ENCODE measurements at regions not wholly inside any gene's neighbourhood (a gene's known extent, or its start where the extent isn't known, plus 50 kb on each side); places are given as distances from the start of the nearest gene placed in this dataset.

GRCh38 chr1:229989591-229990248 is 77.3 kb upstream of the GALNT2 start:
- Histone ChIP-seq H3K9me3 (ENCODE audit: insufficient read depth, low read length) (no peaks in the 10 kb centered on the region), H3K36me3 (replicated peaks; ENCODE audit: low read depth, low read length) (no peaks in the 10 kb centered on the region), H3K27me3 (ENCODE audit: low read depth, low read length) (peaks cover 80% of the 10 kb centered on the region), H3K4me1 (ENCODE audit: low read length) (peaks cover 22% of the 10 kb centered on the region), H3K9ac (ENCODE audit: low read length) (no peak overlapping the region), H3K79me2 (ENCODE audit: low read length) (no peaks in the 10 kb centered on the region), H3K4me3 (ENCODE audit: low read length) (no peak overlapping the region), H3K27ac (ENCODE audit: low read length) (no peak overlapping the region), H4K20me1 (ENCODE audit: insufficient read depth, low read length) (peaks cover 19% of the 10 kb centered on the region), H3K4me2 (ENCODE audit: low read length) (no peak overlapping the region; the same call in 1 of the 2 replicates), H2AFZ (ENCODE audit: low read depth, low read length) (no peak overlapping the region)
- no peak for TF ChIP-seq CTCF (IDR thresholded peaks at IDR 0.05; ENCODE audit: low read depth, low read length)
- TF ChIP-seq EZH2phosphoT487 (IDR thresholded peaks at IDR 0.05; ENCODE audit: low read depth) = no peak

- no peaks in the 10 kb centered on the region for H3K79me2 ChIP-seq (ENCODE audit: low read length)
- H3K36me3 ChIP-seq (replicated peaks; ENCODE audit: low read depth, low read length) = no peaks in the 10 kb centered on the region
- peaks cover 19% of the 10 kb centered on the region for H4K20me1 ChIP-seq (ENCODE audit: insufficient read depth, low read length)
- peaks cover 22% of the 10 kb centered on the region for H3K4me1 ChIP-seq (ENCODE audit: low read length)
- H3K27ac ChIP-seq (ENCODE audit: low read length) = no peak overlapping the region
- no peaks in the 10 kb centered on the region for H3K9me3 ChIP-seq (ENCODE audit: insufficient read depth, low read length)
- no peak overlapping the region for H3K4me2 ChIP-seq (ENCODE audit: low read length)
- no peak overlapping the region for H3K4me3 ChIP-seq (ENCODE audit: low read length)
- H3K9ac ChIP-seq (ENCODE audit: low read length) = no peak overlapping the region
- no peak for TF ChIP-seq CTCF (IDR thresholded peaks at IDR 0.05; ENCODE audit: low read depth, low read length)
- no peak for TF ChIP-seq EZH2phosphoT487 (IDR thresholded peaks at IDR 0.05; ENCODE audit: low read depth)
- H3K27me3 ChIP-seq (ENCODE audit: low read depth, low read length) = peaks cover 79% of the 10 kb centered on the region
- no peak overlapping the region for H2AFZ ChIP-seq (ENCODE audit: low read depth, low read length)
Observed at GRCh38 chr1:229990326-229990725, 76.7 kb upstream of the GALNT2 start.

GRCh38 chr1:229991104-229991513 is 75.9 kb upstream of the GALNT2 start:
- no peak overlapping the region for H3K4me3 ChIP-seq (ENCODE audit: low read length)
- H3K27me3 ChIP-seq (ENCODE audit: low read depth, low read length) = peaks cover 77% of the 10 kb centered on the region
- no peaks in the 10 kb centered on the region for H3K36me3 ChIP-seq (replicated peaks; ENCODE audit: low read depth, low read length)
- no peaks in the 10 kb centered on the region for H3K9me3 ChIP-seq (ENCODE audit: insufficient read depth, low read length)
- no peak overlapping the region for H3K9ac ChIP-seq (ENCODE audit: low read length)
- no peak overlapping the region for H3K4me2 ChIP-seq (ENCODE audit: low read length)
- H3K27ac ChIP-seq (ENCODE audit: low read length) = no peak overlapping the region
- no peak for TF ChIP-seq CTCF (IDR thresholded peaks at IDR 0.05; ENCODE audit: low read depth, low read length)
- no peak for TF ChIP-seq EZH2phosphoT487 (IDR thresholded peaks at IDR 0.05; ENCODE audit: low read depth)
- no peak overlapping the region for H2AFZ ChIP-seq (ENCODE audit: low read depth, low read length)
- peaks cover 16% of the 10 kb centered on the region for H4K20me1 ChIP-seq (ENCODE audit: insufficient read depth, low read length)
- H3K79me2 ChIP-seq (ENCODE audit: low read length) = no peaks in the 10 kb centered on the region
- H3K4me1 ChIP-seq (ENCODE audit: low read length) = peaks cover 22% of the 10 kb centered on the region

GRCh38 chr1:229991724-229992333 is 75.2 kb upstream of the GALNT2 start:
- no peak overlapping the region for H3K27ac ChIP-seq (ENCODE audit: low read length)
- peaks cover 73% of the 10 kb centered on the region for H3K27me3 ChIP-seq (ENCODE audit: low read depth, low read length)
- no peaks in the 10 kb centered on the region for H3K9me3 ChIP-seq (ENCODE audit: insufficient read depth, low read length)
- no peak overlapping the region for H3K4me2 ChIP-seq (ENCODE audit: low read length)
- H3K79me2 ChIP-seq (ENCODE audit: low read length) = no peaks in the 10 kb centered on the region
- TF ChIP-seq EZH2phosphoT487 (IDR thresholded peaks at IDR 0.05; ENCODE audit: low read depth) = no peak
- TF ChIP-seq CTCF (IDR thresholded peaks at IDR 0.05; ENCODE audit: low read depth, low read length) = no peak
- no peak overlapping the region for H2AFZ ChIP-seq (ENCODE audit: low read depth, low read length)
- no peaks in the 10 kb centered on the region for H3K36me3 ChIP-seq (replicated peaks; ENCODE audit: low read depth, low read length)
- peaks cover 12% of the 10 kb centered on the region; the same call in 1 of the 2 replicates for H4K20me1 ChIP-seq (ENCODE audit: insufficient read depth, low read length)
- H3K9ac ChIP-seq (ENCODE audit: low read length) = no peak overlapping the region
- peaks cover 22% of the 10 kb centered on the region for H3K4me1 ChIP-seq (ENCODE audit: low read length)
- H3K4me3 ChIP-seq (ENCODE audit: low read length) = no peak overlapping the region

All from OCI-LY3 (cell line).